ENCODE measurements at regions not wholly inside any gene's neighbourhood (a gene's known extent, or its start where the extent isn't known, plus 50 kb on each side); places are given as distances from the start of the nearest gene placed in this dataset.

GRCh38 chr14:31950764-31951637 is 126.1 kb upstream of the ARHGAP5 start:
- TF ChIP-seq CTCF (IDR thresholded peaks at IDR 0.05) (no peak), POLR2A (IDR thresholded peaks at IDR 0.05) (no peak)
